RWPE2 (cell line): ENCODE measurements at regions not wholly inside any gene's neighbourhood (a gene's known extent, or its start where the extent isn't known, plus 50 kb on each side); places are given as distances from the start of the nearest gene placed in this dataset.
"Not testable (repeated sequence)": the region's sequence is repeated elsewhere in the genome, so short reads cannot be mapped to it uniquely, and the experiment has no call there.

Experiments
- ATAC-seq: fragments of 200-7000 bp; cut with Tn5 transposase; 3 replicates; pipeline ENCODE4 v1.9.1; 2021; ENCODE audit warnings: low read depth
- DNase-seq: peaks from one replicate; pipeline ENCODE4 v3.0.0-alpha.2; 2020; ENCODE audit warnings: low spot score
- H3K27ac ChIP-seq: fragments of 450-650 bp; 2 replicates; pipeline ENCODE4 v1.5.1; 2017; ENCODE audit warnings: mild to moderate bottlenecking; ENCODE audit not compliant: poor library complexity, severe bottlenecking
- H3K27me3 ChIP-seq: fragments of 250-450 bp; sonication (Bioruptor Pico); 2 replicates; pipeline ENCODE4 v1.5.1; 2021; ENCODE audit warnings: mild to moderate bottlenecking, moderate library complexity; ENCODE audit not compliant: insufficient read depth, poor library complexity, severe bottlenecking
- H3K36me3 ChIP-seq: fragments of 250-450 bp; sonication (Bioruptor Pico); 2 replicates; pipeline ENCODE4 v1.5.1; 2020; ENCODE audit warnings: low read depth, mild to moderate bottlenecking, moderate library complexity
- H3K4me1 ChIP-seq: fragments of 250-450 bp; sonication (Bioruptor Pico); 2 replicates; pipeline ENCODE4 v1.5.1; 2021; ENCODE audit warnings: mild to moderate bottlenecking, moderate library complexity; ENCODE audit not compliant: insufficient read depth, poor library complexity, severe bottlenecking
- H3K4me3 ChIP-seq: fragments of 250-450 bp; sonication (Bioruptor Pico); 2 replicates; pipeline ENCODE4 v1.5.1; 2021; ENCODE audit warnings: mild to moderate bottlenecking, moderate library complexity; ENCODE audit not compliant: severe bottlenecking
- H3K9me3 ChIP-seq: fragments of 250-450 bp; sonication (Bioruptor Pico); 2 replicates; pipeline ENCODE4 v1.5.1; 2021; ENCODE audit warnings: mild to moderate bottlenecking, moderate library complexity; ENCODE audit not compliant: severe bottlenecking
- TF ChIP-seq, protein P1 (sequence below): fragments of 450-650 bp; IDR thresholded peaks from one replicate; pipeline ENCODE4 v1.5.1; 2017; ENCODE audit warnings: mild to moderate bottlenecking, moderate library complexity; ENCODE audit not compliant: poor library complexity, severe bottlenecking

DNA sequence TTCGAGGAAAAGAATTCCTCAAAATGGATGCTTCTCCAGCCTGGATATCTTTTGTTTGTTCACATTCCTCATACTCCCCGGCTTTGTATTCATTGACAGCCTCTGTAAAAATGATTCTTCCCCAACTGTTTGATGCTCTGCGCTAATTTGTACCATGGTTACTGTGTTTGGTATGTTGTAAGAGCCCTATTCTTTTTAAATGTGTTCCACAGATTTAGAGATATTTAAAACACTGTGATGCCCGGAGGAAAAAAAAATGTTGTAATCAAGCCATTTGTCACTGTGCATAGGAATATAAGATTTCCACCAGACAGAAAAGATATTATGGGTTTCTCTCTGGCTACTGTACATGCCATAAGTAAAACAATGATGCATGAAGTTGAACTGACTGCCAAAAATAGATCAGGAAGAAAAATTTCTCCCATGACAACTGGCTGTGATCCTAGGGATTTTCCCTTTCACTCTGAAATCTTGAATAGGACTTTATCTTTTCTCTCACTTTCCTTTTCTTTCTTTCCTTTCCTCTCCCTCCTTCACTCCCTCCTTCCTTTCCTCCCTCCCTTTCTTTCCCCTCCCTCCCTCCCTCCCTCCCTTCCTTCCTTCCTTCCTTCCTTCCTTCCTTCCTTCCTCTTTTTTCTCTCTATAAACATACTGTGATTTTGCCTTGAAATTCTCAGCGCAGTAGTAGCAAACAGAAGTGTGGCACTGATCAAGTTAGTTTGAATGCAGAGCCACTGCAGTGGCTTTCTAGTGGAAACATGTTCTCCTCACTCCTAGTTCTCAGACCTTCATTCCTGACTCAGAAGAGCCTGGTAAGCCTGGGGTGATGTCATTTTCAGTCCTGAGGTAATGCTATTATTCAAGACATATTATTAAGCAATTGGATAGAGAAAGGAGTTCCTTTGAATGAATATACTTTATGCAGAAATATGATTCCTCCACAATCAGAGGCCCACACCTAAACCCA is 254.9 kb upstream of the TBL1XR1 start:
- H3K27me3 ChIP-seq: no peaks in the 10 kb centered on the region
- H3K4me3 ChIP-seq: no peak overlapping the region
- H3K4me1 ChIP-seq: peaks cover 47% of the 10 kb centered on the region
- no peaks in the 10 kb centered on the region for H3K36me3 ChIP-seq
- ATAC-seq (peak; percentile 58), DNase-seq (no peak)
- TF ChIP-seq, protein P1, sequence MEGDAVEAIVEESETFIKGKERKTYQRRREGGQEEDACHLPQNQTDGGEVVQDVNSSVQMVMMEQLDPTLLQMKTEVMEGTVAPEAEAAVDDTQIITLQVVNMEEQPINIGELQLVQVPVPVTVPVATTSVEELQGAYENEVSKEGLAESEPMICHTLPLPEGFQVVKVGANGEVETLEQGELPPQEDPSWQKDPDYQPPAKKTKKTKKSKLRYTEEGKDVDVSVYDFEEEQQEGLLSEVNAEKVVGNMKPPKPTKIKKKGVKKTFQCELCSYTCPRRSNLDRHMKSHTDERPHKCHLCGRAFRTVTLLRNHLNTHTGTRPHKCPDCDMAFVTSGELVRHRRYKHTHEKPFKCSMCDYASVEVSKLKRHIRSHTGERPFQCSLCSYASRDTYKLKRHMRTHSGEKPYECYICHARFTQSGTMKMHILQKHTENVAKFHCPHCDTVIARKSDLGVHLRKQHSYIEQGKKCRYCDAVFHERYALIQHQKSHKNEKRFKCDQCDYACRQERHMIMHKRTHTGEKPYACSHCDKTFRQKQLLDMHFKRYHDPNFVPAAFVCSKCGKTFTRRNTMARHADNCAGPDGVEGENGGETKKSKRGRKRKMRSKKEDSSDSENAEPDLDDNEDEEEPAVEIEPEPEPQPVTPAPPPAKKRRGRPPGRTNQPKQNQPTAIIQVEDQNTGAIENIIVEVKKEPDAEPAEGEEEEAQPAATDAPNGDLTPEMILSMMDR: no peak
- H3K9me3 ChIP-seq: peaks cover 2% of the 10 kb centered on the region
- peak overlapping the region; percentile 92 for H3K27ac ChIP-seq

DNA sequence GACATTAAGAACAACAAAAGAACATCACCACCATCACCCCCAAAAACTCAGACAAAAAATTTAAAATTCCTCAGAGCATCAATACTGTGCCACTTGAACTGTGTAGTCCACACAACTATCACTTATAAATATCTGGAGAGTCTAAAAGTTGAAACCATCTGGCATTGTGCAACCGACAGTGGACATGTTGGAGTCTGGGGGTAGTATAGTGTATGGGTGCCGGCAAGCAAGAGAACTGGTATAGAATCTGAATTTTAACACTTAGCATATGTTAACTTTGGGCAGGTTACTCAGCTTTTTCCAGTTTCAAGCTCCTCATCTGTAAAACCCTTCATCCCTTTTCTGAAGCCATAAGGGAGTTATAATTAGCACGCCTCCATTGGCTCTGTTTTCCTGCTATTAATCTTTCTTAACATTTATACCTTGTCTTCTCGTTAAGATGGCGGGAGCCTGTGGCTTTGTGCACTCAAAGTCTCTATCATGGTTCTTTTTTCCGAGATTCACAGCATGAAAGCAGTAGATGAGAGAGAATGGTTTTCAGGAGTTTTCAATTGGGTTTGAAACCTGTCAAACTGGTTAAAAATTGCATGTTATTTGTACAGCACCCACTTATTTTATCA is 255.7 kb upstream of the TBL1XR1 start:
- Histone ChIP-seq H3K9me3 (peaks cover 7% of the 10 kb centered on the region), H3K27ac (peak overlapping the region; percentile 92), H3K4me3 (no peak overlapping the region), H3K36me3 (no peaks in the 10 kb centered on the region), H3K27me3 (no peaks in the 10 kb centered on the region), H3K4me1 (peaks cover 39% of the 10 kb centered on the region)
- TF ChIP-seq, protein P1: no peak
- ATAC-seq (no peak), DNase-seq (no peak)

DNA sequence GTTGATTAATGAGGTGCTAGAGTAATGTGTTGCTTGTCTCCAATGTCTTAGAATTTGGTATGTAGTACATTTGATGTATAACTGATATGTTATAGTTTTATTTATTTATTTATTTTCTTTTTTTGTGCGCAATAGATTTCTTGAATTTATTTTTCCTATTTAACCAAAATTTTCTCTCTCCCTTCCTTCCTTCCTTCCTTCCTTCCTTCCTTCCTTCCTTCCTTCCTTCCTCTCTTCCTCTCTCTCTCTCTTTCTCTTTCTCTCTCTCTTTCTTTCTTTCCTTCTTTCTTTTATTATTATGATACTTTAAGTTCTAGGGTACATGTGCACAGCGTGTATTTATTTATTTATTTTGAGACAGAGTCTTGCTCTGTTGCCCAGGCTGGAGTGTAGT is 256.2 kb upstream of the TBL1XR1 start:
- Histone ChIP-seq H3K4me3 (no peak overlapping the region), H3K27ac (peak overlapping the region; percentile 92), H3K9me3 (peaks cover 7% of the 10 kb centered on the region), H3K27me3 (no peaks in the 10 kb centered on the region), H3K4me1 (peaks cover 35% of the 10 kb centered on the region), H3K36me3 (no peaks in the 10 kb centered on the region)
- no peak for ATAC-seq
- TF ChIP-seq, protein P1: no peak
- DNase-seq: no peak

DNA sequence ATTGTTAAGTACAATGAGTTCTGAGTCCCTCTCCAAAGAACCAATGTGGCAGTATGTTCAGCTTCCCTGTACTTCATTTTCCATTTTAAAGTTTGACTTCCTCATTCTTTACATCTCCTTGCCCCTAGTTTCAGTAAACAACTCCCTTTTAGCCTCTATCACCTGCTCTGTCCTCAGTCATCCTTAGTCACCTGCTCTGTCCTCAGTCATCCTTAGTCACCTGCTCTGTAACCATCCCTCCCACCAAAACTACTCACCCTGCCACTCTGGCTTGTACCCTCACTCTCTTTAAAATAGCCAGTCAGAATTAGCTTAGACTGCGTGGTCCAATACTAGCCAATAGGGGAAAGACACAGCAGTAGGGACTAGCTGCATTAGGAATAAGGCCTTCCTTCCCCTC is 259.9 kb upstream of the TBL1XR1 start:
- not testable (repeated sequence) for H3K4me1 ChIP-seq, ATAC-seq, H3K27ac ChIP-seq, H3K27me3 ChIP-seq, H3K9me3 ChIP-seq, DNase-seq, H3K4me3 ChIP-seq, H3K36me3 ChIP-seq

DNA sequence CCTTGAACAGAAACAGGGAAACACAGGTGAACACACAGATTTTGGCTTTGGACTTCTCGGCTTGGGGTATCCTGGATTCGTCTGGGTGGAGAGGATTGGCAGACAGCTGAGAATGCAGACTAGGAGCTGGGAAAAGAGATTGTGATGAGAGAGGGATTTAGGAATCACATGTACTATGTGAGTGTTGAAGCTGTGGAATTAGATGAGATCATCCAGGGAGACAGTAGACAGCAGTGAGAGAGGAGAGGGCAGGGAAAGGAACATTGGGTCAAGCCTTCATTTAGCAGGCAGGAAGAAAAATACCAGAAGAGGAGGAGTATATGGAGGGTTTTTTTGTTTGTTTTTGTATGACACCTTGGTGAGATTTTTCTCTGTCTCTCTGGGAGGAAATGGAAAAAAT is 262.1 kb upstream of the TBL1XR1 start:
- peaks cover 7% of the 10 kb centered on the region for H3K9me3 ChIP-seq
- H3K27ac ChIP-seq: no peak overlapping the region
- TF ChIP-seq, protein P1: no peak
- no peak for DNase-seq
- ATAC-seq: peak; percentile 29; the same call in 1 of the 3 replicates
- no peak overlapping the region for H3K4me3 ChIP-seq
- no peaks in the 10 kb centered on the region for H3K36me3 ChIP-seq
- no peaks in the 10 kb centered on the region for H3K27me3 ChIP-seq
- no peaks in the 10 kb centered on the region for H3K4me1 ChIP-seq
